Caco-2 (cell line): ENCODE measurements at regions not wholly inside any gene's neighbourhood (a gene's known extent, or its start where the extent isn't known, plus 50 kb on each side); places are given as distances from the start of the nearest gene placed in this dataset.

Experiments
- BruUV-seq: library from RNA; stranded (reverse); fragments of 400-500 nt; replicated peaks from 2 replicates; lab custom pipeline; 2021; lab: Mats Ljungman, UMichigan
- CTCF ChIA-PET: fragments of 300-600 bp; sonication (Branson Sonifier 250); formaldehyde crosslinking; loops from one replicate; lab custom pipeline; 2022; ENCODE audit warnings: antibody characterized with exemption; lab: Charles Lee
- POLR2A ChIA-PET: fragments of 300-600 bp; sonication (Branson Sonifier 250); formaldehyde crosslinking; loops from one replicate; lab custom pipeline; 2022; ENCODE audit warnings: antibody characterized with exemption; lab: Charles Lee
- DNase-seq, 2 experiments: peaks; one replicate each; pipeline versions ENCODE4 v3.0.0 to v3.0.0-alpha.2; 2020 to 2022
- H3K27me3 ChIP-seq: replicated peaks from 2 replicates; pipeline ENCODE4 v1.6.0; 2011; ENCODE audit warnings: low read length; ENCODE audit not compliant: control insufficient read depth, insufficient read depth
- H3K36me3 ChIP-seq: 2 replicates; pipeline ENCODE4 v1.5.1; 2011; ENCODE audit warnings: low read length; ENCODE audit not compliant: control insufficient read depth, insufficient read depth
- H3K4me1 ChIP-seq: fragments of 250-450 bp; sonication (Bioruptor Pico); 2 replicates; pipeline ENCODE4 v1.5.1; 2020; ENCODE audit warnings: mild to moderate bottlenecking
- H3K4me3 ChIP-seq: 2 replicates; pipeline ENCODE4 v1.5.1; 2011; ENCODE audit warnings: low read depth, mild to moderate bottlenecking, control low read depth, low read length
- H3K9me3 ChIP-seq: fragments of 250-450 bp; sonication (Bioruptor Pico); 2 replicates; pipeline ENCODE4 v1.5.1; 2020; ENCODE audit warnings: mild to moderate bottlenecking, moderate library complexity
- H3K27ac Mint-ChIP-seq: one replicate; pipeline ENCODE4 v1.8.0; 2022; ENCODE audit warnings: mixed read lengths; ENCODE audit not compliant: unreplicated experiment
- H3K27me3 Mint-ChIP-seq: one replicate; pipeline ENCODE4 v1.8.0; 2022; ENCODE audit warnings: mixed read lengths; ENCODE audit not compliant: insufficient read depth, unreplicated experiment
- H3K36me3 Mint-ChIP-seq: one replicate; pipeline ENCODE4 v1.8.0; 2022; ENCODE audit warnings: mild to moderate bottlenecking, mixed read lengths; ENCODE audit not compliant: insufficient read depth, unreplicated experiment
- H3K4me1 Mint-ChIP-seq: one replicate; pipeline ENCODE4 v1.8.0; 2022; ENCODE audit warnings: low read depth, mixed read lengths; ENCODE audit not compliant: unreplicated experiment
- H3K4me3 Mint-ChIP-seq: one replicate; pipeline ENCODE4 v1.8.0; 2022; ENCODE audit warnings: mild to moderate bottlenecking, moderate library complexity, mixed read lengths; ENCODE audit not compliant: unreplicated experiment
- H3K9me3 Mint-ChIP-seq: one replicate; pipeline ENCODE4 v1.8.0; 2022; ENCODE audit warnings: mixed read lengths; ENCODE audit not compliant: unreplicated experiment
- CTCF ChIP-seq, 2 experiments: fragments of 200-600 bp in 1 of 2; IDR thresholded peaks; 1 replicate in 1 of 2; 2 replicates in 1 of 2; pipeline versions ENCODE4 v1.5.1 to v1.8.0; 2011 to 2022; ENCODE audit warnings: antibody characterized with exemption in 1 of 2, control low read depth in 1 of 2, inconsistent platforms in 1 of 2, low read depth in 1 of 2, low read length in 1 of 2, mild to moderate bottlenecking in 1 of 2, moderate library complexity in 1 of 2; ENCODE audit not compliant: insufficient read depth in 1 of 2, severe bottlenecking in 1 of 2, unreplicated experiment in 1 of 2
- intact Hi-C: fragments of 100-400 bp; cut with micrococcal nuclease; formaldehyde crosslinking; loops from one replicate; pipeline ENCODE4 v1.10.0; 2022; ENCODE audit not compliant: unreplicated experiment

GRCh38 chr9:109973336-109973735 is 193.3 kb downstream of the PALM2AKAP2 start:
- Histone ChIP-seq H3K4me1 (no peaks in the 10 kb centered on the region), H3K4me3 (no peak overlapping the region), H3K27me3 (no peaks in the 10 kb centered on the region), H3K36me3 (no peaks in the 10 kb centered on the region), H3K9me3 (no peaks in the 10 kb centered on the region)
- no peaks in the 10 kb centered on the region for H3K4me1 Mint-ChIP-seq
- no peak overlapping the region for H3K4me3 Mint-ChIP-seq
- no peaks in the 10 kb centered on the region for H3K27me3 Mint-ChIP-seq
- no peaks in the 10 kb centered on the region for H3K9me3 Mint-ChIP-seq
- POLR2A ChIA-PET = no interaction called here
- intact Hi-C loops = no loop called here
- CTCF ChIA-PET = no interaction called here
- DNase-seq = no peak
- BruUV-seq = no TSS peak
- TF ChIP-seq CTCF (IDR thresholded peaks at IDR 0.05; ENCODE audit: insufficient read depth in 1 of 2, low read depth in 1 of 2, low read length in 1 of 2, severe bottlenecking in 1 of 2, unreplicated experiment in 1 of 2) = no peak
- no peaks in the 10 kb centered on the region for H3K36me3 Mint-ChIP-seq
- no peak overlapping the region for H3K27ac Mint-ChIP-seq

GRCh38 chr9:109974143-109974917 is 194.3 kb downstream of the PALM2AKAP2 start:
- no peak overlapping the region for H3K4me3 Mint-ChIP-seq
- ChIA-PET POLR2A (no interaction called here), CTCF (no interaction called here)
- Histone ChIP-seq H3K9me3 (no peaks in the 10 kb centered on the region), H3K27me3 (no peaks in the 10 kb centered on the region), H3K4me1 (no peaks in the 10 kb centered on the region), H3K36me3 (no peaks in the 10 kb centered on the region), H3K4me3 (no peak overlapping the region)
- no peak for TF ChIP-seq CTCF (IDR thresholded peaks at IDR 0.05; ENCODE audit: insufficient read depth in 1 of 2, low read depth in 1 of 2, low read length in 1 of 2, severe bottlenecking in 1 of 2, unreplicated experiment in 1 of 2)
- BruUV-seq = no TSS peak
- no peak overlapping the region for H3K27ac Mint-ChIP-seq
- H3K36me3 Mint-ChIP-seq = no peaks in the 10 kb centered on the region
- no peaks in the 10 kb centered on the region for H3K4me1 Mint-ChIP-seq
- no peak for DNase-seq
- H3K27me3 Mint-ChIP-seq = no peaks in the 10 kb centered on the region
- H3K9me3 Mint-ChIP-seq = no peaks in the 10 kb centered on the region
- intact Hi-C loops = no loop called here

GRCh38 chr9:109974918-109975276 is 194.9 kb downstream of the PALM2AKAP2 start:
- Mint-ChIP-seq H3K36me3 (no peaks in the 10 kb centered on the region), H3K4me3 (no peak overlapping the region), H3K27ac (no peak overlapping the region), H3K4me1 (no peaks in the 10 kb centered on the region), H3K27me3 (no peaks in the 10 kb centered on the region), H3K9me3 (no peaks in the 10 kb centered on the region)
- CTCF ChIA-PET = no interaction called here
- POLR2A ChIA-PET = no interaction called here
- no peak for DNase-seq
- Histone ChIP-seq H3K4me3 (no peak overlapping the region), H3K4me1 (no peaks in the 10 kb centered on the region), H3K9me3 (no peaks in the 10 kb centered on the region), H3K36me3 (no peaks in the 10 kb centered on the region), H3K27me3 (no peaks in the 10 kb centered on the region)
- no TSS peak for BruUV-seq
- intact Hi-C loops = no loop called here
- TF ChIP-seq CTCF (IDR thresholded peaks at IDR 0.05; ENCODE audit: insufficient read depth in 1 of 2, low read depth in 1 of 2, low read length in 1 of 2, severe bottlenecking in 1 of 2, unreplicated experiment in 1 of 2) = no peak
